ENCODE measurements at regions not wholly inside any gene's neighbourhood (a gene's known extent, or its start where the extent isn't known, plus 50 kb on each side); places are given as distances from the start of the nearest gene placed in this dataset.

GRCh38 chr22:27226666-27227065, 569.3 kb downstream of the MIAT start:
- DNase-seq (ENCODE audit: low read depth) = no peak
- no peak overlapping the region for H3K4me3 ChIP-seq (ENCODE audit: low read depth, low read length)
- TF ChIP-seq CTCF (IDR thresholded peaks at IDR 0.05; ENCODE audit: low read depth, low read length, missing control alignments) = no peak

- DNase-seq (ENCODE audit: low read depth) = no peak
- H3K4me3 ChIP-seq (ENCODE audit: low read depth, low read length) = no peak overlapping the region
- no peak for TF ChIP-seq CTCF (IDR thresholded peaks at IDR 0.05; ENCODE audit: low read depth, low read length, missing control alignments)
These were observed 571.4 kb downstream of the MIAT start for GRCh38 chr22:27228771-27229170.

- DNase-seq (ENCODE audit: low read depth) = no peak
- no peak for TF ChIP-seq CTCF (IDR thresholded peaks at IDR 0.05; ENCODE audit: low read depth, low read length, missing control alignments)
- no peak overlapping the region for H3K4me3 ChIP-seq (ENCODE audit: low read depth, low read length)
These were observed 571.4 kb downstream of the MN1 start for GRCh38 chr22:27230189-27230588.

- DNase-seq (ENCODE audit: low read depth) = no peak
- H3K4me3 ChIP-seq (ENCODE audit: low read depth, low read length) = no peak overlapping the region
- TF ChIP-seq CTCF (IDR thresholded peaks at IDR 0.05; ENCODE audit: low read depth, low read length, missing control alignments) = no peak
These were observed 570.3 kb downstream of the MN1 start for GRCh38 chr22:27231266-27231665.

- no peak overlapping the region for H3K4me3 ChIP-seq (ENCODE audit: low read depth, low read length)
- DNase-seq (ENCODE audit: low read depth) = no peak
- TF ChIP-seq CTCF (IDR thresholded peaks at IDR 0.05; ENCODE audit: low read depth, low read length, missing control alignments) = no peak
These were observed 569.5 kb downstream of the MN1 start for GRCh38 chr22:27232077-27232476.

- no peak for TF ChIP-seq CTCF (IDR thresholded peaks at IDR 0.05; ENCODE audit: low read depth, low read length, missing control alignments)
- H3K4me3 ChIP-seq (ENCODE audit: low read depth, low read length) = no peak overlapping the region
- DNase-seq (ENCODE audit: low read depth) = no peak
These were observed 564.3 kb downstream of the MN1 start for GRCh38 chr22:27237080-27237741.

GRCh38 chr22:27238935-27239510, 562.5 kb downstream of the MN1 start:
- DNase-seq (ENCODE audit: low read depth) = no peak

More at GRCh38 chr22:27238935-27239510, 562.5 kb downstream of the MN1 start:
- no peak for TF ChIP-seq CTCF (IDR thresholded peaks at IDR 0.05; ENCODE audit: low read depth, low read length, missing control alignments)
- H3K4me3 ChIP-seq (ENCODE audit: low read depth, low read length) = no peak overlapping the region
